ENCODE measurements at regions not wholly inside any gene's neighbourhood (a gene's known extent, or its start where the extent isn't known, plus 50 kb on each side); places are given as distances from the start of the nearest gene placed in this dataset.

DNA sequence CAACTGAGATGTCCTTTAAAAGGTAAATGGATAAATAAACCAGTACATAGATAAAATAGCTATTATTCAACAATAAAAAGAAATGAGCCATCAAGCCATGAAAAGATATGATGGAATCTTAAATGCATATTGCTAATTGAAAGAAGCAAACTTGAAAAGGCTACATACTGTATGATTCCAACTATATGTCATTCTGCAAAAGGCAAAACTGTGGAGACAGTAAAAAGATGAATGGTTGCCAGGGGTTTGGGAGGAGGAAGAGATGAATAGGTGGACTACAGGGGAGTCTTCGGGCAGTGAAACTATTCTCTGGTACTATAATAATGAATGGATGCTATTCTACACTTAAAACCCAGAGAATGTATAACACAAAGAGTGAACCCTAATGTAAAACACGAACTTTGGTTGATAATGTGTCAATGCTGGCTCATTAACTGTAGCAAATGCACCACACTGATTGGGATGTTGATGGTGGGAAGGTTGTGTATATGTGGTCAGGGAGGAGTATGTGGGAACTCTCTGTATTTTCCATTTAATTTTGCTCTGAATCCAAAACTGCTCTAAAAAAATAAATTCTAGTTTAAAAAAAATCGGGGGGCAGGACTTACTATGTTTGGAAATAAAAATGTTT, 73.7 kb upstream of the MYCN start:
- no peak for DNase-seq

- no peak for DNase-seq
Observed at GRCh38 chr2:15867194-15868171, 72.9 kb upstream of the MYCN start.

GRCh38 chr2:15868186-15868585, 72.2 kb upstream of the MYCN start:
- DNase-seq: no peak

- no peak for DNase-seq
Observed at GRCh38 chr2:15868704-15869103, 71.6 kb upstream of the MYCN start.

DNA sequence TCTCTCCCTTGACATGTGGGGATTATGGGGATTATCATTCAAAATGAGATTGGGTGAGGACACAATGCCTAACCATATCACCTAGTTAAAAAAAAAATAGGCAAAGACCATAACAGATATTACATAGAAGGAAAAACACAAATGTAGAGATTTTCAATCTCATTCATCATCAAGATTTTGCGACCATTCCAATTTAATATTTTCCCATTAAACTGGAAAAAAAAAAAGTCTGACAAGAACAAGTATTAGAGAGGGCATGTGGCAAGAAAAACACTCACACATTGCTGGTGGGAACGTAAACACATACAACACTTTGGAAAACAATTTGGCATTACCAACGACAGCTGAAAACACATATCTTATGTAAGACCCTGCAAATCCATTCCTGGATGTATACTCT, 71.0 kb upstream of the MYCN start:
- no peak for DNase-seq

GRCh38 chr2:15869871-15870270, 70.5 kb upstream of the MYCN start:
- DNase-seq: no peak

DNA sequence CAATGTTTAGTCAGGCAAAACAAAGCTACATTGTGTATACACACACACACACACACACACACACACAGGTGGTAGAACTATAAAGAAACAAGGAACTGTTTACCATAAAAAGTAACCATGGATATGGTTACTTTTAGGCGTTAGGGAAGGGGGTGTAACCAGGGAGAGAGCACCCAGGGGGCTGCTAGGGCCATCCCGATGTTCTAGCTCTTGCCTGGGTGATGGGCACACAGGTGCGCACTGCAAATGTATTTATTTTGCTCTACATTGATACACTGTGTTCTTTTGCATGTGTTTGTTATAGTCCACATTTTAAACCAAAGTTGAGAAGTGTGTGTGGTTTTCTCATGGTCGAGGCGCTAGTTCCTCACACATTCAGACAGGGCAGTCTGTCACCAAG, 69.8 kb upstream of the MYCN start:
- DNase-seq: no peak

DNA sequence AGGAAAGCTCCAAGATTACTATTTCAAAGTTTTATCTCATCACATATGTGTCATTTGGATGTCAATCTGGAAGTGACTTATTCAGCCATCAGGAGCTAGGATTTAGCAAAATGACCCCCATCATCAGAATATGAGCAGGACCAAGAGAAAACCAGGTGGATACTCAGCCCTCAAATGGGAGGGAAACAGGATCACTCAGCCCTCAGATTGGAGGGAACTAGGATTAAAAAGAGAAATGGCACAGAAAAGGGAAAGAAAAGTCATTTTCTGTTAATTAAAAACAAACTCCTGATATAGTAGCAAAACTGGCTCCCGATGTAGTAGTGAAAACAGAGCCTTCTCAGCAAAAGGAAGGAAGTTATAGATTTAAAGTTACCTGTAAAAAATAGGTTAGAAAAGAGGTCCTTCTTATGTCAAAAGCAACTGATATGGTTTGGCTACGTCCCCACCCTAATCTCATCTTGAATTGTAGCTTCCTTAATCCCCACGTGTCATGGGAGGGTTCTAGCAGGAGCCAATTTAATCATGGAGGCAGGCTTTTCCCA, 69.0 kb upstream of the MYCN start:
- no peak for DNase-seq

DNA sequence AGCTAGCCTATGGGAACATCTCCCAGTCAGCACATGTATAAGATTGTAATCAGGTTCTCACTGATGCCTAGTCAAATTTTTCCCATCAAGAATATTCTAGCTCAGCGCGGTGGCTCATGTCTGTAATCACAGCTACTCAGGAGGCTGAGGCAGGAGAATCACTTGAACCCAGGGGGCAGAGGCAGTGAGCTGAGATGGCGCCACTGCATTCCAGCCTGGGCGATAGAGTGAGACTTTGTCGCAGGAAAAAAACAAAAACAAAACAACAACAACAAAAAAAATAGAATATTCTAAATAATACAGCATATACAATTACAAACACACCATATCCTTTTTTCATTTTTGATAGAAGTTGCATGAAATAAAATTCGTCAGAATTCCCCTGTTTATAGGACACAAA, 67.5 kb upstream of the MYCN start:
- no peak for DNase-seq

GRCh38 chr2:15874321-15874720, 66.0 kb upstream of the MYCN start:
- DNase-seq: no peak

DNA sequence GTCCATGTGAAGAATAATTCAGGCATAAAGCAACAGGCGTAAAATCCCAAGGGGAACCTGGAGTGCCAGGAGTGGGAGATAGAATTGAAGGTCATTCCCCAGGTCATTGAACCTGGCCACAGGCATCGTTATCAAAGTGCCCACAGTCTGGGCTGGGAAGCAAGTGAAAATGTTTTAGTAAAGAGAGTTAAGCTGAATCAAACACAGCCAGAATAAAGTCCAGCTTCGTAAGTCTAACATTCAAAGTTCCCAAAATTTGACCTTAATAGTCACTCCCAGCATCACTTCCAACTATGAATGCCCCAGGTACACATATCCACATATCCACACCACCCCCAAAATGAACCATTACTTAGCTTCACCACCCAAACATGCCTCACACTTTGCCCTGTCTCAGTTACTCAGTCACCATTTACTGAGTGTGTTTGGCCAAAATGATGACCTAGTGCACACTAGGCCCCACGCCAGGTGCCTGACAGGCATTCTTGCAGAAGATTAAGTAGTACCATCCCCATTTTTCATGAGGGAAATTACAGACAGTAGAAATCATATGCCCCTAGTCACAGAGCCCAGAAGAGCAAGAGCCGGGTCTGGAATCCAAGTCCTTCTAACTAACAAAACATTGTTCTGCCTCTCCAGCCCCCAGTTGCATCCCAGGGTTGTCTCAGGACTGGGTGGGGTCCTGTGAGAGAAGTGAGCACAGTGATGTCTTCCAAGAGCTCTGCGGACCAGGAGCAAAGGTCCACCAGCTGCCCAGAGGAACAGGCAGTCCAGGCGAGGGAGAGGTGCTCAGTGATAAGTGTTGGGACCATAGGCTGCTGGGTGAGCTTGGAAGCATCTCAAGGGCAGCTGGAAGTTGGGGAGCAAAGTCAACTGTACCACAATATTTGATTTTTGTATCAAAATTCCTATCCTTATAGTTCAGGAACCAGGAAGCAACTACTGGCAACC, 65.2 kb upstream of the MYCN start:
- no peak for DNase-seq

DNA sequence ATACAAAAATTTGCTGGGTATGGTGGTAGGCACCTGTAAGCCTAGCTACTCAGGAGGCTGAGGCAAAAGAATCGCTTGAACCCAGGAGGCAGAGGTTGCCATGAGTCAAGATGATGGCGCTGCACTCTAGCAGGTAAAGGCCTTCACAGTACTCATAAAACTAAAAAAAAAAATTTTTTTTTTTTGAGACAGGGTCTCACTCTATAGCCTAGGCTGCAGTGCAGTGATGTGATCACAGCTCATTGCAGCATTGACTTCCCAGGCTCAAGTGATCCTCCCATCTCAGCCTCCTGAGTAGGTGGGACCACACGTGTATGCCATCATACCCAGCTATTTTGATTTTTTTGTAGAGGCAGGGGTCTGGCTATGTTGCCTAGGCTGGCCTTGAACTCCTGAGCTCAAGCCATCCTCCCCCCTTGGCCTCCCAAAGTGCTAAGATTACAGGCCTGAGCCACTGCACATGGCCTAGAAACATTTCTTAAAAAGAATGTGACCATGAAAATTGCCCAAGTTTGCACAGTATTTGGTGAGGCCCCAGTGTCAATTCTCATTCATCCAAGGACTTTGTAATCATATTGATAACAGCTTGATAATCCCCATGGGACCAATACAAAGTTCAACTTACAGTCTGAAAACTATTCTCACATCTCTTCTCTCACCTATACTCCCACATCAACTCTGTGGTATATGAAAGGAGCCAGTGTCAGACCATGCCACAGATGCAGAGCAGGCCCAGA, 64.2 kb upstream of the MYCN start:
- DNase-seq: no peak

DNA sequence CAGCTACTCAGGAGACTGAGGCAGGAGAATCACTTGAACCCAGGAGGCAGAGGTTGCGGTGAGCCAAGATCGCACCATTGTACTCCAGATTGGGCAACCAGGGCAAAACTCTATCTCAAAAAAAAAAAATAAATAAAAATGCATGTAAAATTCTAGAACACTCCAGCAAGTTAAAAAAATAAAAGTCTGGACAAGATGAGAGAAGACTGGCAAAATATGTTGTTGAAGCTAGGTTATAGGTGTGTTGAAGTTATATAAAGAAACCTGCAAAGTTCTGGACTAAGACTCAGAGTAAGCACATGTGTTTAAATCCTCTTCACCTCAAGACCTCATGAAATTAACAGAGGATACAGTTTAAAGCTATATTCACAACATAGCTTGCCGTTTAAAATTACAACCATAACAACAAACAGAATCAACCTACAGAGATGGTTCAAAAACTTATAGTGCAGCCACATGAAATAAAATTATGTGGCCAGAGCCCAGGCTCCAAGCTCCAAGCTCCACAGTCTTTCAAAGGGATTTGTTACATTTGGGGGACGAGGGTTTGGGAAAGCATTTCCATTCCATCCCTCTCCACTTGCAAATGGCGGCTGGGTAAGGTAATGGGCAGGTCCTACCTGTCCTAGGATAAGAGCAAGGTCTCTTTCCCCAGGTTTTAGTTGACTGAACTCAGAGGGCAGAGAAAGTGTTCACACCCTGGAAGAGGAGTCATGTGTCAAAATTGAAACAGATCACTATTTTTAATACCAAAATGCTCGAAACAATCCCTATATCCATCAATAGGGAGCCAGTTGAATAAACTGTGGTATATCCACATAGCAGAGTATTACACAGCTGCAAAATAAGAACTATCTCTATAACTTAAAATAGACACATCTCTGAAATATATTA, 59.9 kb upstream of the MYCN start:
- DNase-seq: no peak

GRCh38 chr2:15881120-15881433, 59.3 kb upstream of the MYCN start:
- DNase-seq: no peak

GRCh38 chr2:15881676-15882075, 58.7 kb upstream of the MYCN start:
- DNase-seq: no peak

GRCh38 chr2:15882761-15883497, 57.4 kb upstream of the MYCN start:
- no peak for DNase-seq

DNA sequence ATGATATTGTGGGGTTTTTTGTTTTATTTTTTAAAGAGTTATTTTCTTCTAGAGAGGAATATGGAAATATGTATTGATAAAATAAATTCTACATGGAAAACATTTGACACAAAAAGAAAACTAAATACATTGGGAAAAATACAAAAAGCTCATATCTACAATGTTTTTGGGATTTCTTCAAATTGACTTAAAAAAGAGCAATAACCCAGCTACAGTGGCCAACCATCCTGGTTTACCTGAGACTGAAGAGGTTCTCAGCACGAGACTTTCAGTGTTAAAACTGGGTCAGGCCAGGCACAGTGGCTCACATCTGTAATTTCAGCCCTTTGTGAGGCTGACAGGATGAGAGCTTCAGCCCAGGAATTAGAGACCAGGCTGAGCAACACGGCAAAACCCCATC, 56.7 kb upstream of the MYCN start:
- no peak for DNase-seq

- DNase-seq: no peak
Observed at GRCh38 chr2:15884790-15885189, 55.6 kb upstream of the MYCN start.

DNA sequence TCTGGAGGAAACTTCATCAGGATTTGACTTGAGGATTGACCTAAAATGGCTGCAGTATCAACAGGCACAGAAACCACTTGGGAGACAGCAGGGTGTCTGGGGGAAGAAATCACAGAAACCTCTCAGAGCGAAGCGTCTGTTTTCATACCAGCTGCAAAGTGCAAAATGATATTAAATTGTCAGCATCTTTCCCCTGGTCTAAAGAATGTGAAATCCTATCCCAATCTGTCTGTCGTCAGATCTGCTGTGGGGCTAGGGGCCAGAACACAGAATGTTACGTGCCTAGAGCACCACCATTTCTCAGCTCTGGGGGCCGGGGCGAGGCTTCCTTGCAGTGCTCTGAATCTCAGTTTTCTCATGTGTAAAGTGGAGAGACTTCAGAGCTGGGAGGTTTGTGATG, 54.1 kb upstream of the MYCN start:
- no peak for DNase-seq

Data from right kidney (tissue), 1 donor.